Stimulated activated naive CD8-positive, alpha-beta T cell treated with anti-CD3 and anti-CD28 coated beads, Interleukin-15, Interleukin-2, amounts not matched to agents 100 ng/mL and 50 ng/mL, for 24 hours (primary cell): ENCODE measurements at regions not wholly inside any gene's neighbourhood (a gene's known extent, or its start where the extent isn't known, plus 50 kb on each side); places are given as distances from the start of the nearest gene placed in this dataset.

Experiments
- H3K27ac Mint-ChIP-seq: one replicate; pipeline ENCODE4 v1.8.0; 2021; ENCODE audit warnings: mild to moderate bottlenecking, mixed read lengths
- H3K27me3 Mint-ChIP-seq: one replicate; pipeline ENCODE4 v1.8.0; 2021; ENCODE audit warnings: mixed read lengths
- H3K36me3 Mint-ChIP-seq: one replicate; pipeline ENCODE4 v1.8.0; 2021; ENCODE audit warnings: low read depth, mixed read lengths
- H3K4me1 Mint-ChIP-seq: one replicate; pipeline ENCODE4 v1.8.0; 2021; ENCODE audit warnings: low read depth, mixed read lengths
- H3K4me3 Mint-ChIP-seq: one replicate; pipeline ENCODE4 v1.8.0; 2021; ENCODE audit warnings: mild to moderate bottlenecking, mixed read lengths
- H3K9me3 Mint-ChIP-seq: one replicate; pipeline ENCODE4 v1.8.0; 2021; ENCODE audit warnings: mixed read lengths

GRCh38 chr6:93105017-93105416 is 314.3 kb downstream of the EPHA7 start:
- H3K4me3 Mint-ChIP-seq, result no peak overlapping the region
- H3K27ac Mint-ChIP-seq, result no peak overlapping the region
- H3K9me3 Mint-ChIP-seq, result no peaks in the 10 kb centered on the region
- no peaks in the 10 kb centered on the region for H3K4me1 Mint-ChIP-seq
- no peaks in the 10 kb centered on the region for H3K27me3 Mint-ChIP-seq
- H3K36me3 Mint-ChIP-seq, result no peaks in the 10 kb centered on the region

DNA sequence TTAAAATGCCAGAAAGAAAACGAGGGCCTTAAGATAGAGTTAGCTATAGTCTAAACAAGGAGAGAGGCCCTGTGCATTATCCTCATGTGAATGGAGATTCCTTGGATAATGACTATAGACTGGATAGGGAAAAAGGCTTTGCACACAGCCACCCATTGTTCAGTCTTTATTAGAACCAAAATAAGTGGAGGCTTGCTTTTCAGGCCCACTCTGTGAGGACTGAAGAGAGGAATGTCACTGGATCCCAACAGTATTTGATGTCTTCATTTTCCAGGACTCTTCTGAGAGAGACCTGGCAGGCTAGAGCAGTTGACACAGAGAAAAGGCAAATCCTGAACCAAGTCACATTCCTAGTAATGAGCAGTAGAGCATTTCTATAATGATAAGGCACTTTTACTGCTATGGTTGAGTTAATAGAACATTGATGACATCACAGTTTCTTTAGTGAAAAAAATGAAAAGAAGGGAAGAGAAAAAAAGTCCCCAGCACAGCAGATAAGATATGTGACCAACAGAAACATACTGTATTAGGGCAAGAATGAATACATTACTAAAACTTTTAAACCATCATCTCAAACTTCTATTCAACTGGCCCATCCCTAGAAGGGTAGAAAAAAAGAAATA is 315.1 kb downstream of the EPHA7 start:
- no peak overlapping the region for H3K27ac Mint-ChIP-seq
- no peaks in the 10 kb centered on the region for H3K4me1 Mint-ChIP-seq
- no peak overlapping the region for H3K4me3 Mint-ChIP-seq
- H3K36me3 Mint-ChIP-seq, result no peaks in the 10 kb centered on the region
- H3K9me3 Mint-ChIP-seq, result no peaks in the 10 kb centered on the region
- H3K27me3 Mint-ChIP-seq, result no peaks in the 10 kb centered on the region

- Mint-ChIP-seq H3K9me3 (peaks cover 4% of the 10 kb centered on the region), H3K27me3 (no peaks in the 10 kb centered on the region), H3K27ac (no peak overlapping the region), H3K4me1 (no peaks in the 10 kb centered on the region), H3K36me3 (no peaks in the 10 kb centered on the region), H3K4me3 (no peak overlapping the region)
These were observed 330.5 kb downstream of the EPHA7 start for GRCh38 chr6:93088621-93089501.

GRCh38 chr6:93087606-93088005 is 331.8 kb downstream of the EPHA7 start:
- Mint-ChIP-seq H3K27me3 (no peaks in the 10 kb centered on the region), H3K4me1 (no peaks in the 10 kb centered on the region), H3K4me3 (no peak overlapping the region)

GRCh38 chr6:93086351-93086750 is 333.0 kb downstream of the EPHA7 start:
- no peaks in the 10 kb centered on the region for H3K36me3 Mint-ChIP-seq
- H3K4me3 Mint-ChIP-seq, result no peak overlapping the region
- H3K9me3 Mint-ChIP-seq, result peaks cover 4% of the 10 kb centered on the region
- no peaks in the 10 kb centered on the region for H3K27me3 Mint-ChIP-seq
- H3K27ac Mint-ChIP-seq, result no peak overlapping the region
- H3K4me1 Mint-ChIP-seq, result no peaks in the 10 kb centered on the region

More at GRCh38 chr6:93087606-93088005, 331.8 kb downstream of the EPHA7 start:
- Mint-ChIP-seq H3K27ac (no peak overlapping the region), H3K9me3 (peaks cover 4% of the 10 kb centered on the region), H3K36me3 (no peaks in the 10 kb centered on the region)

- no peaks in the 10 kb centered on the region for H3K36me3 Mint-ChIP-seq
- no peak overlapping the region for H3K27ac Mint-ChIP-seq
- no peaks in the 10 kb centered on the region for H3K4me1 Mint-ChIP-seq
- no peaks in the 10 kb centered on the region for H3K9me3 Mint-ChIP-seq
- H3K27me3 Mint-ChIP-seq, result no peaks in the 10 kb centered on the region
- no peak overlapping the region for H3K4me3 Mint-ChIP-seq
These were observed 335.8 kb downstream of the EPHA7 start for GRCh38 chr6:93083337-93084230.

DNA sequence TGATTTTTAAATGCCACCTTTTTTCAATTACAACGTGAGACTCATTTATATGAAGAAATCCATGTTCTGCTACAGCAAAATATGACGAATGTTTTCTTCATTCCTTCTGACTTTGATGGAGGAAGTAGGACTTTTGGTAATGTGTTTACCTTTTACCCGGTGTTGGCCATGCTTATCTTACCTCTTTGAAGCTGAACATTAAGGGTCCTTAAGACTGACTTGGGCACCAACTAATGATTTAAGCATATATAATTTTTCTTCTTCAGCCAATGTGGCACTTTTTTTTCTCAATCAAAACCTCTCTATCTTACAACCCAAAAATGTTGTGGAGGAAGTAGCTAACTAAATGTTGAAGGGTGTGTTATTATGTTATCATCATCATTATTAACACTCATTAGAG is 337.5 kb downstream of the EPHA7 start:
- no peaks in the 10 kb centered on the region for H3K27me3 Mint-ChIP-seq
- no peaks in the 10 kb centered on the region for H3K4me1 Mint-ChIP-seq
- H3K36me3 Mint-ChIP-seq, result no peaks in the 10 kb centered on the region
- H3K9me3 Mint-ChIP-seq, result no peaks in the 10 kb centered on the region
- H3K27ac Mint-ChIP-seq, result no peak overlapping the region
- no peak overlapping the region for H3K4me3 Mint-ChIP-seq

GRCh38 chr6:93079061-93079460 is 340.3 kb downstream of the EPHA7 start:
- Mint-ChIP-seq H3K36me3 (no peaks in the 10 kb centered on the region), H3K4me3 (no peak overlapping the region), H3K27me3 (no peaks in the 10 kb centered on the region), H3K4me1 (no peaks in the 10 kb centered on the region), H3K27ac (no peak overlapping the region), H3K9me3 (no peaks in the 10 kb centered on the region)

GRCh38 chr6:93073811-93074210 is 345.5 kb downstream of the EPHA7 start:
- Mint-ChIP-seq H3K4me3 (no peak overlapping the region), H3K36me3 (no peaks in the 10 kb centered on the region), H3K27me3 (no peaks in the 10 kb centered on the region), H3K4me1 (no peaks in the 10 kb centered on the region), H3K9me3 (peaks cover 4% of the 10 kb centered on the region), H3K27ac (no peak overlapping the region)

DNA sequence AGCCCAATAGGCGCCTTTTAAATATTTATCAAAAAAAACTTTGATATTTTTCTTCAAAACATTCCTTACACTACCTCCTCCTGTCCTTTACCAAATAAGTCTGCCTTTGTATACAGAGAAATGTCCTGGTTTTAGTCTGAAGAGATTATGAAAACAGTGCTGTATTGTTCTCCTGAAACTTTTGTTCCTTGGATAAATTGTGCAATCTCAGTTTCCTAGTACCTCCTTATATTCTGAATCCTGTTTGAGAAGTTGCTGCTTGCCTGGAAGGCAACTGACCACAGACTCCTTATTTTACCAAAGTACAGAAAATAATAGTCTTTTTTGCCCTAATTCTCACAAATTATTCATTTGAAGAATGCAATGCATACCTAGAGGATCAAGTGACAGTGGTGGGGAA is 349.5 kb downstream of the EPHA7 start:
- Mint-ChIP-seq H3K4me3 (no peak overlapping the region), H3K27me3 (no peaks in the 10 kb centered on the region), H3K9me3 (peaks cover 9% of the 10 kb centered on the region), H3K36me3 (no peaks in the 10 kb centered on the region), H3K27ac (no peak overlapping the region), H3K4me1 (no peaks in the 10 kb centered on the region)

- Mint-ChIP-seq H3K36me3 (no peaks in the 10 kb centered on the region), H3K27me3 (no peaks in the 10 kb centered on the region), H3K4me1 (no peaks in the 10 kb centered on the region), H3K9me3 (peaks cover 8% of the 10 kb centered on the region), H3K27ac (no peak overlapping the region), H3K4me3 (no peak overlapping the region)
These were observed 359.4 kb downstream of the EPHA7 start for GRCh38 chr6:93059911-93060310.

GRCh38 chr6:93057584-93057983 is 361.8 kb downstream of the EPHA7 start:
- no peaks in the 10 kb centered on the region for H3K27me3 Mint-ChIP-seq
- no peaks in the 10 kb centered on the region for H3K4me1 Mint-ChIP-seq
- no peak overlapping the region for H3K4me3 Mint-ChIP-seq
- H3K9me3 Mint-ChIP-seq, result peaks cover 13% of the 10 kb centered on the region
- no peaks in the 10 kb centered on the region for H3K36me3 Mint-ChIP-seq
- no peak overlapping the region for H3K27ac Mint-ChIP-seq

GRCh38 chr6:93048381-93048780 is 371.0 kb downstream of the EPHA7 start:
- no peak overlapping the region for H3K4me3 Mint-ChIP-seq
- H3K27me3 Mint-ChIP-seq, result no peaks in the 10 kb centered on the region
- H3K9me3 Mint-ChIP-seq, result no peaks in the 10 kb centered on the region
- no peaks in the 10 kb centered on the region for H3K4me1 Mint-ChIP-seq
- H3K27ac Mint-ChIP-seq, result no peak overlapping the region
- no peaks in the 10 kb centered on the region for H3K36me3 Mint-ChIP-seq

DNA sequence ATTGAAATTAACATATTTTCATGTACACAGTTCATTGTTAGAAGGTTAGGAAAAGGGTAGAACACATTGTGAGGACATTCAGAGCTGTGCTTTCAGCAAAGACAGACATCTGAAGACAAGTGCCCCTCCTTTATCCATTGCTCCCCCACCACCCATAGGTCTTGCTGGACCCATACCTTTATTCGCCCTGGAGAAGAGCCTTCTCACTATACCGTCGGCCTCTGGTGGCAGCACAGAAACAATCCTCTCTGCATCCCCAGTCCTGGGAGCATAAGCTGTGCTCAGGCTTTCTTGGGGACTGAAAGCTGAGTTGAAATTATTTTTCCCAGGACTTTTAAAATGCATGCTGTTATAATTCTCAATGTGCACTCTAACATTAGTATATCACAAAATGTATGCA is 372.3 kb downstream of the EPHA7 start:
- Mint-ChIP-seq H3K9me3 (no peaks in the 10 kb centered on the region), H3K4me1 (no peaks in the 10 kb centered on the region), H3K36me3 (no peaks in the 10 kb centered on the region), H3K4me3 (no peak overlapping the region), H3K27ac (no peak overlapping the region), H3K27me3 (no peaks in the 10 kb centered on the region)

DNA sequence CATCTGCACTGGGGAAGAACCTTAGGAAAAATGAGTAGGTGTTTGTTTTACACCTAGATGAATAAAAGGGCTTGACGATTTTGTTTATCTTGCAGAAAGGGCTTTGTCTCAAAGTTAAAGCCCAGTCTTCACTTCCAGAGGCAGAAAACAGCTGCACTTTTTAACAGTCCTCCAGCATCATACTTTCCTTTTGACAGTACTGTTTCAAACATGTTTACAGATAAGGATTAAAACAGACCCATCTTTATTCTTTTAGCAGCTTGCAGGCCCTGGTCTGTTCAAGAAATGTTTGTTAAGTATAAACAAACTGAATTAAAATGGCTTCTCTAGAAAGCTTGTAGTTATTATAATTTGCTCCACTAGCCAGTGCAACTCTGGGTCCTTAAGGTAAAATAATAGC is 374.2 kb downstream of the EPHA7 start:
- Mint-ChIP-seq H3K4me3 (no peak overlapping the region), H3K9me3 (no peaks in the 10 kb centered on the region), H3K4me1 (no peaks in the 10 kb centered on the region), H3K27me3 (no peaks in the 10 kb centered on the region), H3K36me3 (no peaks in the 10 kb centered on the region), H3K27ac (no peak overlapping the region)
